ENCODE measurements at regions not wholly inside any gene's neighbourhood (a gene's known extent, or its start where the extent isn't known, plus 50 kb on each side); places are given as distances from the start of the nearest gene placed in this dataset.

- H4K20me1 ChIP-seq (replicated peaks; ENCODE audit: control insufficient read depth, extremely low read depth, insufficient read depth, low read length): no peaks in the 10 kb centered on the region
- DNase-seq (ENCODE audit: low read depth, low spot score) (no peak), FAIRE-seq (no peak)
- no TSS peak for BruUV-seq (replicated peaks)
- POLR2A ChIA-PET: no interaction called here
- no peak overlapping the region for H3K27ac ChIP-seq (ENCODE audit: insufficient read depth, low read depth, low read length)
- no peak overlapping the region for H3K9ac ChIP-seq (replicated peaks; ENCODE audit: extremely low read depth, insufficient read depth, low read length)
- H3K27me3 ChIP-seq (ENCODE audit: control insufficient read depth in 2 of 2, insufficient read depth in 2 of 2, low read length in 2 of 2): no peaks in the 10 kb centered on the region
- H3K36me3 ChIP-seq (ENCODE audit: control insufficient read depth in 2 of 2, extremely low read depth in 1 of 2, insufficient read depth in 2 of 2, low read length in 2 of 2): no peaks in the 10 kb centered on the region
- no peak overlapping the region for H3K4me2 ChIP-seq (ENCODE audit: insufficient read depth, low read length)
- no peak overlapping the region for H2AFZ ChIP-seq (ENCODE audit: low read depth, low read length)
- H3K4me1 ChIP-seq (ENCODE audit: control insufficient read depth, extremely low read depth, insufficient read depth, low read length): no peaks in the 10 kb centered on the region
- no peak overlapping the region for H3K4me3 ChIP-seq (replicated peaks in 1 of 3; ENCODE audit: insufficient read depth in 1 of 3, low read depth in 1 of 3, low read length in 3 of 3)
- intact Hi-C loops (cut with micrococcal nuclease): no loop called here
- H3K9me3 ChIP-seq (replicated peaks; ENCODE audit: control insufficient read depth, insufficient read depth, low read length): no peaks in the 10 kb centered on the region
- no peaks in the 10 kb centered on the region for H3K79me2 ChIP-seq (ENCODE audit: control insufficient read depth, insufficient read depth, low read length)
- no peak for TF ChIP-seq MYC (IDR thresholded peaks at IDR 0.05; ENCODE audit: low read depth, low read length)
- no peak for TF ChIP-seq POLR2AphosphoS5 (IDR thresholded peaks at IDR 0.05; ENCODE audit: insufficient read depth, low read depth, low read length)
- no peak for TF ChIP-seq CTCF (IDR thresholded peaks at IDR 0.05; ENCODE audit: extremely low read depth in 1 of 2, insufficient read depth in 1 of 2, low read depth in 1 of 2, low read length in 2 of 2)
- TF ChIP-seq MAX (IDR thresholded peaks at IDR 0.05; ENCODE audit: insufficient read depth, insufficient read length): no peak
- TF ChIP-seq GATA2 (IDR thresholded peaks at IDR 0.05; ENCODE audit: insufficient read depth, insufficient read length, low read depth, low read length): no peak
- TF ChIP-seq FOS (IDR thresholded peaks at IDR 0.05; ENCODE audit: borderline replicate concordance, insufficient read depth, low read length): no peak
- TF ChIP-seq POLR2A (IDR thresholded peaks at IDR 0.05; ENCODE audit: low read depth, low read length): no peak
- TF ChIP-seq JUN (IDR thresholded peaks at IDR 0.05; ENCODE audit: borderline replicate concordance, insufficient read depth, insufficient read length, low read depth): no peak
- no peak for TF ChIP-seq EZH2 (IDR thresholded peaks at IDR 0.05; ENCODE audit: borderline replicate concordance, low read depth, low read length, severe bottlenecking)
- CTCF ChIA-PET: interaction anchor here (0.8 to 4.2 kb wide), 3 partner anchors 11 to 327 kb away, joined by 4 to 91 read pairs (median 4); no protein-coding TSS in a partner anchor
- dilution Hi-C loops (cut with MboI; ENCODE audit: extremely low pct_ligation_motif_present, low sequenced_read_pairs): no loop called here
- no peaks in the 10 kb centered on the region for H3K9me1 ChIP-seq (replicated peaks; ENCODE audit: control insufficient read depth, extremely low read depth, insufficient read depth, low read length)
These were observed 78.7 kb upstream of the PTPN3 start for GRCh38 chr9:109576762-109577161.

Measured in endothelial cell of umbilical vein (primary cell).